Endodermal cell (in vitro differentiated cells): ENCODE measurements at regions not wholly inside any gene's neighbourhood (a gene's known extent, or its start where the extent isn't known, plus 50 kb on each side); places are given as distances from the start of the nearest gene placed in this dataset.

Experiments used
- DNase-seq: peaks from one replicate; pipeline ENCODE4 v3.0.0-alpha.2; 2017
- H3K27ac ChIP-seq: 2 replicates; pipeline ENCODE4 v1.5.1; 2013; ENCODE audit warnings: mild to moderate bottlenecking, low read depth, low read length, moderate library complexity
- H3K27me3 ChIP-seq: 2 replicates; pipeline ENCODE4 v1.6.1; 2013; ENCODE audit warnings: mild to moderate bottlenecking, low read length, moderate library complexity; ENCODE audit not compliant: insufficient read depth, control insufficient read depth, poor library complexity, severe bottlenecking
- H3K36me3 ChIP-seq: 2 replicates; pipeline ENCODE4 v1.7.0; 2013; ENCODE audit warnings: mild to moderate bottlenecking, low read length, moderate library complexity; ENCODE audit not compliant: control insufficient read depth, insufficient read depth
- H3K4me1 ChIP-seq: one replicate; pipeline ENCODE4 v1.7.0; 2013; ENCODE audit warnings: low read length; ENCODE audit not compliant: control insufficient read depth, insufficient read depth
- H3K4me3 ChIP-seq: 2 replicates; pipeline ENCODE4 v1.5.1; 2013; ENCODE audit warnings: mild to moderate bottlenecking, low read length, moderate library complexity
- H3K9ac ChIP-seq: 2 replicates; pipeline ENCODE4 v1.6.1; 2013; ENCODE audit warnings: mild to moderate bottlenecking, low read length, moderate library complexity; ENCODE audit not compliant: poor library complexity, severe bottlenecking; ENCODE audit errors: extremely low read depth
- H3K9me3 ChIP-seq: 2 replicates; pipeline ENCODE4 v1.6.1; 2013; ENCODE audit warnings: mild to moderate bottlenecking, low read length, moderate library complexity; ENCODE audit not compliant: control insufficient read depth
- H3K27ac Mint-ChIP-seq: 2 replicates; pipeline ENCODE4 v1.8.0; 2020; ENCODE audit warnings: mixed read lengths
- H3K27me3 Mint-ChIP-seq: 2 replicates; pipeline ENCODE4 v1.8.0; 2021; ENCODE audit warnings: mild to moderate bottlenecking, mixed read lengths; ENCODE audit not compliant: insufficient read depth
- H3K36me3 Mint-ChIP-seq: 2 replicates; pipeline ENCODE4 v1.8.0; 2020; ENCODE audit warnings: low read depth, mixed read lengths
- H3K4me1 Mint-ChIP-seq: 2 replicates; pipeline ENCODE4 v1.8.0; 2020; ENCODE audit warnings: mixed read lengths
- H3K4me3 Mint-ChIP-seq: 2 replicates; pipeline ENCODE4 v1.8.0; 2020; ENCODE audit warnings: mild to moderate bottlenecking, moderate library complexity, mixed read lengths
- H3K9me3 Mint-ChIP-seq: 2 replicates; pipeline ENCODE4 v1.8.0; 2020; ENCODE audit warnings: mild to moderate bottlenecking, mixed read lengths
- WGBS, 2 experiments: methylation state at CpG; one replicate each; pipeline versions ENCODE4 v1.1.5 to v1.1.7; 2013; ENCODE audit warnings: missing lambda C conversion rate in 2 of 2, mixed read lengths in 1 of 2; ENCODE audit not compliant: insufficient coverage in 1 of 2, insufficient read length in 1 of 2; 5-methylcytosine and 5-hydroxymethylcytosine counted together
- TF ChIP-seq, protein P1 (sequence below): fragments of 200-600 bp; sonication (generic); conservative IDR thresholded peaks from 2 replicates; pipeline ENCODE4 v1.5.0; 2021; ENCODE audit warnings: antibody characterized with exemption, mild to moderate bottlenecking

DNA sequence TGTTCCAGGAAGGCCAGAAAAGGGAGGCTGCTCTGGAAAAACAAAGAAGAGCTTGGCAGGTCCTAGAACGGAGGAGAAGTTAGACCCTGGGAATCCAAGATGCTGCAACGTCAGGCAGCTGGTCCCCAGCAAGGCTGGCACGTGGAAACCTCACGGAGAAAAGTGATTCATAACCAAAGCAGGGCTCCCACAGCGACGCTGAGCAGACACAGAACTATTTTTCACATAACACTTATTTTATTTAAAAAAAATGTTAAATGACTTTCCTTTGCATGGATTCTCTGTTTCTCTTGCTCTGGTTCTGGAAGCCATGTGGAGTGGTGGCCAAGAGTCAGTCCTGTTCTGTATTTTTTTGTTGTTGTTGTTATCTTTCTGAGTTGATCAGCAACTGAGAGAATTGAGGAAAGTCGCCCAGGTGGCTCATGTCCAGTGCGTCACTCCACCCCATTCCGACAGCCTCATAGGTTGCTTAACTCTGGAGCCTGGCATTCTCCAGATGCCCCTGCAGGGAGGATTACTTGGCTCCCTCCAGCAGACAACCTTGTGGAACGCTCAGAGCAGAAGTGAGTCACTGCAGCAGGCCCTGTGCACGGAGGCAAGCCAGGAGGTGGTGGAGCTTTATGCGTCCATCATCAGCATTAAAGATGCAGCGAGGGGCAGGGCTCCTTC, 229.9 kb upstream of the HDAC4 start:
- H3K9ac ChIP-seq, result no peak overlapping the region
- no peak overlapping the region for H3K4me3 Mint-ChIP-seq

DNA sequence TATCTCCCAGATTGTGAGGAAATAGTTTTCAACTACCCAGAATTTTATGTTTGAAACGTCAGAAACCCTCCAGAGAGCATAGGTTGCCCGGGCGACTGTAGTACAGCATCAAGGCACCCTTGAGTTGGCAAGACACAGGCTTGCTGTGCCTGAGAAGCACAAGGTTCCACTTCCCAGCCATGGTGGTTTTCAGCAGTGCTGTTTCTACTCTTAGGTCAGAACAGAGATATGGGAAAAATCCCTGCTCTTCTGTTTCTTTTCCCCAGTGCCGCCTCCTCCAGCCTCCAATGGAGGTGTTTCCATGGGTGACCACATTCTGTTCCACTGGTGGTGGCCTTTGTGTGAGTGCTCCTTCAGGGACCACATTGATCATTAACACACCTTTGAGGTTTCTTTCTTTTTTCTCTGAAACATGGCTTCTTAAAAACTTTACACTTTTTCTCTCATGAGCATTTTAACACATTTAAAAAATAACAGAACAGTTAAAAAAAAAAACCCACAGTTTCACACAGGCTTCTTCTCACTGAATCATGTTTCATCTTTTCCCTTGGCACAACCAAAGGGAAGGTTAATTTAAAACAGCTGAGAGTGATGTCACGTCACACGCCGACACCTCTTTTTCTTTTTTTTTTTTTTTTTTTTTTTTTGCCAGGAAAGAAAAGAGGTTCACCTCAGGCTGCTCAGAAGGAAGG, 229.3 kb upstream of the HDAC4 start:
- Histone ChIP-seq H3K9ac (no peak overlapping the region), H3K9me3 (no peaks in the 10 kb centered on the region), H3K27ac (no peak overlapping the region), H3K4me1 (no peaks in the 10 kb centered on the region), H3K4me3 (no peak overlapping the region), H3K36me3 (no peaks in the 10 kb centered on the region), H3K27me3 (no peaks in the 10 kb centered on the region)
- Mint-ChIP-seq H3K9me3 (peaks cover 4% of the 10 kb centered on the region), H3K27ac (no peak overlapping the region), H3K4me3 (no peak overlapping the region), H3K36me3 (no peaks in the 10 kb centered on the region), H3K27me3 (no peaks in the 10 kb centered on the region), H3K4me1 (no peaks in the 10 kb centered on the region)
- WGBS, 2 experiments, result 92% methylated on average over 4 to 7 of the region's 7 CpGs
- TF ChIP-seq, protein P1, sequence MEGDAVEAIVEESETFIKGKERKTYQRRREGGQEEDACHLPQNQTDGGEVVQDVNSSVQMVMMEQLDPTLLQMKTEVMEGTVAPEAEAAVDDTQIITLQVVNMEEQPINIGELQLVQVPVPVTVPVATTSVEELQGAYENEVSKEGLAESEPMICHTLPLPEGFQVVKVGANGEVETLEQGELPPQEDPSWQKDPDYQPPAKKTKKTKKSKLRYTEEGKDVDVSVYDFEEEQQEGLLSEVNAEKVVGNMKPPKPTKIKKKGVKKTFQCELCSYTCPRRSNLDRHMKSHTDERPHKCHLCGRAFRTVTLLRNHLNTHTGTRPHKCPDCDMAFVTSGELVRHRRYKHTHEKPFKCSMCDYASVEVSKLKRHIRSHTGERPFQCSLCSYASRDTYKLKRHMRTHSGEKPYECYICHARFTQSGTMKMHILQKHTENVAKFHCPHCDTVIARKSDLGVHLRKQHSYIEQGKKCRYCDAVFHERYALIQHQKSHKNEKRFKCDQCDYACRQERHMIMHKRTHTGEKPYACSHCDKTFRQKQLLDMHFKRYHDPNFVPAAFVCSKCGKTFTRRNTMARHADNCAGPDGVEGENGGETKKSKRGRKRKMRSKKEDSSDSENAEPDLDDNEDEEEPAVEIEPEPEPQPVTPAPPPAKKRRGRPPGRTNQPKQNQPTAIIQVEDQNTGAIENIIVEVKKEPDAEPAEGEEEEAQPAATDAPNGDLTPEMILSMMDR, result no peak
- no peak for DNase-seq

More for the DNA sequence above, 229.9 kb upstream of the HDAC4 start:
- peaks cover 4% of the 10 kb centered on the region for H3K9me3 Mint-ChIP-seq
- TF ChIP-seq, protein P1, result no peak
- H3K27me3 ChIP-seq, result no peaks in the 10 kb centered on the region
- H3K27me3 Mint-ChIP-seq, result no peaks in the 10 kb centered on the region
- no peaks in the 10 kb centered on the region for H3K4me1 Mint-ChIP-seq
- H3K4me3 ChIP-seq, result no peak overlapping the region
- WGBS, 2 experiments, result 86 to 91% methylated on average over 7 to 13 of the region's 13 CpGs
- H3K27ac Mint-ChIP-seq, result no peak overlapping the region
- H3K27ac ChIP-seq, result no peak overlapping the region
- H3K9me3 ChIP-seq, result no peaks in the 10 kb centered on the region
- no peaks in the 10 kb centered on the region for H3K36me3 Mint-ChIP-seq
- no peaks in the 10 kb centered on the region for H3K36me3 ChIP-seq
- H3K4me1 ChIP-seq, result no peaks in the 10 kb centered on the region
- DNase-seq, result no peak

DNA sequence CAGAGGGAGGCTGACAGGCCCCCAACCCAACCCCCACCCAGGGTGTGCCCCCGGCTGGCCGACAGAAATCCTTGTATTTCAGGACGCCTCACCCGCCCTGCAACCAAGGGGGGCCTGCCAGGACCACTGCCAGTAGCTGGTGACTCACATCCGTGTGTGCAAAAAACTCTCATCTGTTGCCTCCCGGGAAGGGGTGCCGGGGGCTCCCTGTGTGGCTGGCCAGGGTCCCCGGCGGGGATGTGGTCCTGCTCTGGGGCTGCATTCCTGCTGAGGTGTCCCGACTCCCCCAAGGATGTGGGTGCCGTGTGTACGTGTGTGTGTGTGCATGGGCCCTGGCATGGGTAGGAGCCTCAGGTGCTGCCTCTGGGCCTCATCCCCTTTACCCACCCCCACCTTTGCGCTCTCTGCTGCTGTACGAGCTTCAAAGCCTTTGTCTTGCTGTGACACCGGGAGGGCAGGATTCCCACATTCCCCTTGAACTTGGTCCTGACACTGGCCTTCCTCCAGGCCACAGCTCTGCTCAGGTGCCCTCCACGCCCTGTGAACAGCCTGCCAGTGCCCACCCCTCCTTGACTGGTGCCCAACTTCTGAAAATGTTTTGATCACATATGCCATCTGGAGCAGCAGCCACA, 226.3 kb upstream of the HDAC4 start:
- Histone ChIP-seq H3K36me3 (no peaks in the 10 kb centered on the region), H3K4me3 (no peak overlapping the region), H3K4me1 (no peaks in the 10 kb centered on the region), H3K9ac (no peak overlapping the region), H3K27me3 (no peaks in the 10 kb centered on the region), H3K27ac (no peak overlapping the region), H3K9me3 (no peaks in the 10 kb centered on the region)
- Mint-ChIP-seq H3K4me3 (no peak overlapping the region), H3K9me3 (no peaks in the 10 kb centered on the region), H3K27me3 (no peaks in the 10 kb centered on the region), H3K27ac (no peak overlapping the region), H3K4me1 (no peaks in the 10 kb centered on the region), H3K36me3 (no peaks in the 10 kb centered on the region)
- no peak for DNase-seq
- TF ChIP-seq, protein P1, result no peak
- WGBS, 2 experiments, result 77 to 87% methylated on average over 6 to 16 of the region's 16 CpGs
